WTC11 (cell line): ENCODE measurements at regions not wholly inside any gene's neighbourhood (a gene's known extent, or its start where the extent isn't known, plus 50 kb on each side); places are given as distances from the start of the nearest gene placed in this dataset.

Experiments used
- ATAC-seq: fragments of 200-7000 bp; cut with Tn5 transposase; 2 replicates; pipeline ENCODE4 v1.10.0; 2021; ENCODE audit warnings: mild to moderate bottlenecking, moderate library complexity
- CTCF ChIA-PET: fragments of 300-600 bp; sonication (Branson Sonifier 250); formaldehyde crosslinking; loops from one replicate; lab custom pipeline; 2021; ENCODE audit warnings: antibody characterized with exemption; lab: Charles Lee
- POLR2A ChIA-PET: fragments of 350-600 bp; sonication (Branson Sonifier 250); formaldehyde crosslinking; loops from one replicate; lab custom pipeline; 2021; ENCODE audit warnings: antibody characterized with exemption; lab: Charles Lee
- DNase-seq: peaks from one replicate; pipeline ENCODE4 v3.0.0; 2021; ENCODE audit warnings: low spot score
- H3K27ac Mint-ChIP-seq: 2 replicates; pipeline ENCODE4 v1.8.0; 2021; ENCODE audit warnings: mixed read lengths
- H3K27me3 Mint-ChIP-seq: 2 replicates; pipeline ENCODE4 v1.8.0; 2021; ENCODE audit warnings: low read depth, mild to moderate bottlenecking, moderate library complexity, mixed read lengths
- H3K36me3 Mint-ChIP-seq: 2 replicates; pipeline ENCODE4 v1.8.0; 2021; ENCODE audit warnings: mixed read lengths
- H3K4me1 Mint-ChIP-seq: 2 replicates; pipeline ENCODE4 v1.8.0; 2022; ENCODE audit warnings: mixed read lengths
- H3K4me3 Mint-ChIP-seq: 2 replicates; pipeline ENCODE4 v1.8.0; 2021; ENCODE audit warnings: mild to moderate bottlenecking, moderate library complexity, mixed read lengths
- H3K9me3 Mint-ChIP-seq: 2 replicates; pipeline ENCODE4 v1.8.0; 2021; ENCODE audit warnings: mixed read lengths
- GABPB1 ChIP-seq: sonication (generic); formaldehyde crosslinking; IDR thresholded peaks from 2 replicates; pipeline ENCODE4 v1.8.1; 2023; ENCODE audit warnings: mild to moderate bottlenecking, missing genetic modification reagents
- JAZF1 ChIP-seq: fragments of 250-450 bp; sonication (Bioruptor Pico); IDR thresholded peaks from 2 replicates; pipeline ENCODE4 v1.9.0; 2021; ENCODE audit warnings: moderate library complexity, mild to moderate bottlenecking, inconsistent platforms
- PRRX2 ChIP-seq: fragments of 250-450 bp; sonication (Bioruptor Pico); IDR thresholded peaks from 2 replicates; pipeline ENCODE4 v1.8.0; 2021; ENCODE audit warnings: mild to moderate bottlenecking
- RELA ChIP-seq: sonication (generic); formaldehyde crosslinking; IDR thresholded peaks from 2 replicates; pipeline ENCODE4 v1.8.1; 2022; ENCODE audit warnings: missing genetic modification reagents, mild to moderate bottlenecking, borderline replicate concordance
- RORB ChIP-seq: fragments of 250-450 bp; sonication (Bioruptor Pico); IDR thresholded peaks from 2 replicates; pipeline ENCODE4 v1.9.0; 2021; ENCODE audit warnings: mild to moderate bottlenecking
- SOX15 ChIP-seq: fragments of 250-450 bp; sonication (Bioruptor Pico); IDR thresholded peaks from 2 replicates; pipeline ENCODE4 v1.9.0; 2021; ENCODE audit warnings: mild to moderate bottlenecking
- TEAD1 ChIP-seq: sonication (generic); formaldehyde crosslinking; IDR thresholded peaks from 2 replicates; pipeline ENCODE4 v1.8.0; 2022; ENCODE audit warnings: mild to moderate bottlenecking, missing genetic modification reagents
- ZNF232 ChIP-seq: sonication (generic); formaldehyde crosslinking; IDR thresholded peaks from 2 replicates; pipeline ENCODE4 v1.8.0; 2022; ENCODE audit warnings: mild to moderate bottlenecking, missing genetic modification reagents
- ZNF263 ChIP-seq: sonication (generic); formaldehyde crosslinking; IDR thresholded peaks from 2 replicates; pipeline ENCODE4 v1.8.1; 2022; ENCODE audit warnings: low read depth, mild to moderate bottlenecking, moderate library complexity, missing genetic modification reagents
- ZNF396 ChIP-seq: fragments of 250-450 bp; sonication (Bioruptor Pico); IDR thresholded peaks from 2 replicates; pipeline ENCODE4 v1.8.0; 2021; ENCODE audit warnings: mild to moderate bottlenecking, moderate library complexity, borderline replicate concordance
- ZNF423 ChIP-seq: fragments of 250-450 bp; sonication (Bioruptor Pico); IDR thresholded peaks from 2 replicates; pipeline ENCODE4 v2.1.2; 2022; ENCODE audit warnings: mild to moderate bottlenecking, moderate library complexity
- TF ChIP-seq, protein P1 (sequence below): sonication (generic); formaldehyde crosslinking; IDR thresholded peaks from 2 replicates; pipeline ENCODE4 v1.8.1; 2023; ENCODE audit warnings: mild to moderate bottlenecking, missing genetic modification reagents
- TF ChIP-seq, protein P2 (sequence below): sonication (generic); formaldehyde crosslinking; IDR thresholded peaks from 2 replicates; pipeline ENCODE4 v1.8.0; 2022; ENCODE audit warnings: mild to moderate bottlenecking, missing genetic modification reagents
- TF ChIP-seq, protein P3 (sequence below): sonication (generic); formaldehyde crosslinking; IDR thresholded peaks from 2 replicates; pipeline ENCODE4 v1.8.0; 2022; ENCODE audit warnings: mild to moderate bottlenecking, missing genetic modification reagents
- TF ChIP-seq, protein P4 (sequence below): fragments of 250-450 bp; sonication (Bioruptor Pico); conservative IDR thresholded peaks from 2 replicates; pipeline ENCODE4 v1.9.0; 2021; ENCODE audit warnings: mild to moderate bottlenecking
- TF ChIP-seq, protein P5 (sequence below): sonication (generic); formaldehyde crosslinking; IDR thresholded peaks from 2 replicates; pipeline ENCODE4 v1.8.1; 2023; ENCODE audit warnings: mild to moderate bottlenecking, moderate library complexity, missing genetic modification reagents
- TF ChIP-seq, protein P6 (sequence below): sonication (generic); formaldehyde crosslinking; IDR thresholded peaks from 2 replicates; pipeline ENCODE4 v1.8.1; 2023; ENCODE audit warnings: mild to moderate bottlenecking, missing genetic modification reagents, moderate library complexity
- TF ChIP-seq, protein P7 (sequence below): fragments of 250-450 bp; sonication (Bioruptor Pico); IDR thresholded peaks from 2 replicates; pipeline ENCODE4 v1.9.0; 2021; ENCODE audit warnings: mild to moderate bottlenecking
- TF ChIP-seq, protein P8 (sequence below): sonication (generic); formaldehyde crosslinking; conservative IDR thresholded peaks from 2 replicates; pipeline ENCODE4 v1.8.1; 2023; ENCODE audit warnings: mild to moderate bottlenecking, low read depth, missing genetic modification reagents, moderate library complexity

DNA sequence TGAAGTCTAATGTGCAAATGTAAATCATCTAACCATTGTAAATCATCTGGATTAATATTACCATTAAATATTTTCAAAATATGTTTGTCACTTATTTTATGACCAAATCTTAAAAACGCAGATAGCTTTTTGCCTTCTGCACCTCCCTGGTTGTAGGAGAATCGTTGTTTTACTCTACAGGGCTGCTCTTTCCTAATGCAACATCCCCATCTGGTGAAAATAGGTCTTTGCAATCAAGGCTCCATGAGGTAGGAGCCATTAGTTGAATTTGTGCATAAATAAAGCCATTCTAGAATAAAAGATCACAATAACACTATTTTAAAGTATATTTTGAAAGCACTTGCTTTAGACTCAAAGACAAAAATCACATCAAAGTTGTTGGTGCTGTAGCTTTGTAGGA, 535.6 kb upstream of the AGTR1 start:
- 0 out of 2 replicates have a peak, but pooled peaks cover 3% of the 10 kb centered on the region for H3K4me1 Mint-ChIP-seq
- peaks cover 34% of the 10 kb centered on the region for H3K9me3 Mint-ChIP-seq
- H3K27me3 Mint-ChIP-seq, result no peaks in the 10 kb centered on the region
- H3K27ac Mint-ChIP-seq, result no peak overlapping the region
- H3K36me3 Mint-ChIP-seq, result peaks cover 23% of the 10 kb centered on the region
- ATAC-seq (peak; percentile 80), DNase-seq (no peak)
- POLR2A ChIA-PET, result no interaction called here
- no peak overlapping the region for H3K4me3 Mint-ChIP-seq
- CTCF ChIA-PET, result interaction anchor here (0.6 to 1.3 kb wide), 3 partner anchors 69 to 778 kb away, joined by 3 read pairs; no protein-coding TSS in a partner anchor
- TF ChIP-seq, protein P1, sequence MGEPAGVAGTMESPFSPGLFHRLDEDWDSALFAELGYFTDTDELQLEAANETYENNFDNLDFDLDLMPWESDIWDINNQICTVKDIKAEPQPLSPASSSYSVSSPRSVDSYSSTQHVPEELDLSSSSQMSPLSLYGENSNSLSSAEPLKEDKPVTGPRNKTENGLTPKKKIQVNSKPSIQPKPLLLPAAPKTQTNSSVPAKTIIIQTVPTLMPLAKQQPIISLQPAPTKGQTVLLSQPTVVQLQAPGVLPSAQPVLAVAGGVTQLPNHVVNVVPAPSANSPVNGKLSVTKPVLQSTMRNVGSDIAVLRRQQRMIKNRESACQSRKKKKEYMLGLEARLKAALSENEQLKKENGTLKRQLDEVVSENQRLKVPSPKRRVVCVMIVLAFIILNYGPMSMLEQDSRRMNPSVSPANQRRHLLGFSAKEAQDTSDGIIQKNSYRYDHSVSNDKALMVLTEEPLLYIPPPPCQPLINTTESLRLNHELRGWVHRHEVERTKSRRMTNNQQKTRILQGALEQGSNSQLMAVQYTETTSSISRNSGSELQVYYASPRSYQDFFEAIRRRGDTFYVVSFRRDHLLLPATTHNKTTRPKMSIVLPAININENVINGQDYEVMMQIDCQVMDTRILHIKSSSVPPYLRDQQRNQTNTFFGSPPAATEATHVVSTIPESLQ, result no peak
- TF ChIP-seq, protein P2, sequence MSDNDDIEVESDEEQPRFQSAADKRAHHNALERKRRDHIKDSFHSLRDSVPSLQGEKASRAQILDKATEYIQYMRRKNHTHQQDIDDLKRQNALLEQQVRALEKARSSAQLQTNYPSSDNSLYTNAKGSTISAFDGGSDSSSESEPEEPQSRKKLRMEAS (CRISPR knock-in tag), result no peak
- TF ChIP-seq RELA (CRISPR knock-in tag) (no peak), ZNF423 (CRISPR knock-in tag) (no peak), JAZF1 (no peak), SOX15 (CRISPR knock-in tag) (no peak), PRRX2 (no peak), GABPB1 (no peak), ZNF263 (CRISPR knock-in tag) (no peak), TEAD1 (CRISPR knock-in tag) (no peak), RORB (CRISPR knock-in tag) (no peak), ZNF396 (CRISPR knock-in tag) (no peak), ZNF232 (CRISPR knock-in tag) (no peak)
- TF ChIP-seq, protein P3, sequence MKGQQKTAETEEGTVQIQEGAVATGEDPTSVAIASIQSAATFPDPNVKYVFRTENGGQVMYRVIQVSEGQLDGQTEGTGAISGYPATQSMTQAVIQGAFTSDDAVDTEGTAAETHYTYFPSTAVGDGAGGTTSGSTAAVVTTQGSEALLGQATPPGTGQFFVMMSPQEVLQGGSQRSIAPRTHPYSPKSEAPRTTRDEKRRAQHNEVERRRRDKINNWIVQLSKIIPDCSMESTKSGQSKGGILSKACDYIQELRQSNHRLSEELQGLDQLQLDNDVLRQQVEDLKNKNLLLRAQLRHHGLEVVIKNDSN (CRISPR knock-in tag), result no peak
- TF ChIP-seq, protein P4, sequence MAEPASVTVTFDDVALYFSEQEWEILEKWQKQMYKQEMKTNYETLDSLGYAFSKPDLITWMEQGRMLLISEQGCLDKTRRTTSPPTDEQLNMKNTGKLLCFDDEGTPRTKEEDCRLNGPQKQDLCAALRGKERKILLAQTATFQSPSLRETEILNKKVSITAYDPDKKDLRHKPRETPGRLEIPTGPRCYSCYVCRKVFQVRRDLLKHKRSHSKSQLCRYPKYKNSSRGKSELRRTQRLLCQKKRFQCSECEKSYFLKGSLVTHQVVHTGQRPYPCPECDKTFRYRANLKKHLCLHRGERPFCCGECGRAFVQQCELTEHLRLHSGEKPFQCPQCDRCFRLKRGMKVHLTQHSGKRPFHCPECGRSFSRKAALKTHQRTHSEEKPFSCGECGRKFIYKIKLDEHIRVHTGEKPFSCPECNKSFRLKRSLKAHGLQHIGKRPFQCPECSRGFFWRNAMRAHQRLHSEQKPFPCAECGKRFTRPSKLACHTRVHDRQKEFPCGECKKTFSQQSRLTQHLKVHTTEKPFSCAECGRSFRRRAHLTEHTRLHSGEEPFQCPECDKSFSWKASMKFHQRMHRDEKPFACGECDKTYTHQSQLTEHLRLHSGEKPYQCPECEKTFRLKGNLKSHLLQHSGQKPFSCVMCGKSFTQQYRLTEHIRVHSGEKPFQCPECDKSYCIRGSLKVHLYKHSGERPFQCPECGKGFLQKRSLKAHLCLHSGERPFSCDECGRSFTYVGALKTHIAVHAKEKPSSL (CRISPR knock-in tag), result no peak
- TF ChIP-seq, protein P5, sequence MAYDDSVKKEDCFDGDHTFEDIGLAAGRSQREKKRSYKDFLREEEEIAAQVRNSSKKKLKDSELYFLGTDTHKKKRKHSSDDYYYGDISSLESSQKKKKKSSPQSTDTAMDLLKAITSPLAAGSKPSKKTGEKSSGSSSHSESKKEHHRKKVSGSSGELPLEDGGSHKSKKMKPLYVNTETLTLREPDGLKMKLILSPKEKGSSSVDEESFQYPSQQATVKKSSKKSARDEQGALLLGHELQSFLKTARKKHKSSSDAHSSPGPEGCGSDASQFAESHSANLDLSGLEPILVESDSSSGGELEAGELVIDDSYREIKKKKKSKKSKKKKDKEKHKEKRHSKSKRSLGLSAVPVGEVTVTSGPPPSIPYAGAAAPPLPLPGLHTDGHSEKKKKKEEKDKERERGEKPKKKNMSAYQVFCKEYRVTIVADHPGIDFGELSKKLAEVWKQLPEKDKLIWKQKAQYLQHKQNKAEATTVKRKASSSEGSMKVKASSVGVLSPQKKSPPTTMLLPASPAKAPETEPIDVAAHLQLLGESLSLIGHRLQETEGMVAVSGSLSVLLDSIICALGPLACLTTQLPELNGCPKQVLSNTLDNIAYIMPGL (CRISPR knock-in tag), result no peak
- TF ChIP-seq, protein P6, sequence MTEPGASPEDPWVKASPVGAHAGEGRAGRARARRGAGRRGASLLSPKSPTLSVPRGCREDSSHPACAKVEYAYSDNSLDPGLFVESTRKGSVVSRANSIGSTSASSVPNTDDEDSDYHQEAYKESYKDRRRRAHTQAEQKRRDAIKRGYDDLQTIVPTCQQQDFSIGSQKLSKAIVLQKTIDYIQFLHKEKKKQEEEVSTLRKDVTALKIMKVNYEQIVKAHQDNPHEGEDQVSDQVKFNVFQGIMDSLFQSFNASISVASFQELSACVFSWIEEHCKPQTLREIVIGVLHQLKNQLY (CRISPR knock-in tag), result no peak
- TF ChIP-seq, protein P7, sequence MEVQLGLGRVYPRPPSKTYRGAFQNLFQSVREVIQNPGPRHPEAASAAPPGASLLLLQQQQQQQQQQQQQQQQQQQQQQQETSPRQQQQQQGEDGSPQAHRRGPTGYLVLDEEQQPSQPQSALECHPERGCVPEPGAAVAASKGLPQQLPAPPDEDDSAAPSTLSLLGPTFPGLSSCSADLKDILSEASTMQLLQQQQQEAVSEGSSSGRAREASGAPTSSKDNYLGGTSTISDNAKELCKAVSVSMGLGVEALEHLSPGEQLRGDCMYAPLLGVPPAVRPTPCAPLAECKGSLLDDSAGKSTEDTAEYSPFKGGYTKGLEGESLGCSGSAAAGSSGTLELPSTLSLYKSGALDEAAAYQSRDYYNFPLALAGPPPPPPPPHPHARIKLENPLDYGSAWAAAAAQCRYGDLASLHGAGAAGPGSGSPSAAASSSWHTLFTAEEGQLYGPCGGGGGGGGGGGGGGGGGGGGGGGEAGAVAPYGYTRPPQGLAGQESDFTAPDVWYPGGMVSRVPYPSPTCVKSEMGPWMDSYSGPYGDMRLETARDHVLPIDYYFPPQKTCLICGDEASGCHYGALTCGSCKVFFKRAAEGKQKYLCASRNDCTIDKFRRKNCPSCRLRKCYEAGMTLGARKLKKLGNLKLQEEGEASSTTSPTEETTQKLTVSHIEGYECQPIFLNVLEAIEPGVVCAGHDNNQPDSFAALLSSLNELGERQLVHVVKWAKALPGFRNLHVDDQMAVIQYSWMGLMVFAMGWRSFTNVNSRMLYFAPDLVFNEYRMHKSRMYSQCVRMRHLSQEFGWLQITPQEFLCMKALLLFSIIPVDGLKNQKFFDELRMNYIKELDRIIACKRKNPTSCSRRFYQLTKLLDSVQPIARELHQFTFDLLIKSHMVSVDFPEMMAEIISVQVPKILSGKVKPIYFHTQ (CRISPR knock-in tag), result no peak
- TF ChIP-seq, protein P8, sequence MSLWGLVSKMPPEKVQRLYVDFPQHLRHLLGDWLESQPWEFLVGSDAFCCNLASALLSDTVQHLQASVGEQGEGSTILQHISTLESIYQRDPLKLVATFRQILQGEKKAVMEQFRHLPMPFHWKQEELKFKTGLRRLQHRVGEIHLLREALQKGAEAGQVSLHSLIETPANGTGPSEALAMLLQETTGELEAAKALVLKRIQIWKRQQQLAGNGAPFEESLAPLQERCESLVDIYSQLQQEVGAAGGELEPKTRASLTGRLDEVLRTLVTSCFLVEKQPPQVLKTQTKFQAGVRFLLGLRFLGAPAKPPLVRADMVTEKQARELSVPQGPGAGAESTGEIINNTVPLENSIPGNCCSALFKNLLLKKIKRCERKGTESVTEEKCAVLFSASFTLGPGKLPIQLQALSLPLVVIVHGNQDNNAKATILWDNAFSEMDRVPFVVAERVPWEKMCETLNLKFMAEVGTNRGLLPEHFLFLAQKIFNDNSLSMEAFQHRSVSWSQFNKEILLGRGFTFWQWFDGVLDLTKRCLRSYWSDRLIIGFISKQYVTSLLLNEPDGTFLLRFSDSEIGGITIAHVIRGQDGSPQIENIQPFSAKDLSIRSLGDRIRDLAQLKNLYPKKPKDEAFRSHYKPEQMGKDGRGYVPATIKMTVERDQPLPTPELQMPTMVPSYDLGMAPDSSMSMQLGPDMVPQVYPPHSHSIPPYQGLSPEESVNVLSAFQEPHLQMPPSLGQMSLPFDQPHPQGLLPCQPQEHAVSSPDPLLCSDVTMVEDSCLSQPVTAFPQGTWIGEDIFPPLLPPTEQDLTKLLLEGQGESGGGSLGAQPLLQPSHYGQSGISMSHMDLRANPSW (CRISPR knock-in tag), result no peak
